ENCODE measurements at regions not wholly inside any gene's neighbourhood (a gene's known extent, or its start where the extent isn't known, plus 50 kb on each side); places are given as distances from the start of the nearest gene placed in this dataset.
"Not testable (repeated sequence)": the region's sequence is repeated elsewhere in the genome, so short reads cannot be mapped to it uniquely, and the experiment has no call there.

GRCh38 chr19:23984911-23985310, 70.2 kb downstream of the ZNF726 start:
- not testable (repeated sequence) for DNase-seq (ENCODE audit: low spot score); H3K27ac ChIP-seq; H3K4me3 ChIP-seq

- Histone ChIP-seq H3K4me3 (no peak overlapping the region), H3K27ac (no peak overlapping the region)
- no peak for TF ChIP-seq CTCF (IDR thresholded peaks at IDR 0.05)
- DNase-seq (ENCODE audit: low spot score) = no peak
Observed at GRCh38 chr19:23986623-23987022, 71.9 kb downstream of the ZNF726 start.

GRCh38 chr19:23991170-23991569, 76.5 kb downstream of the ZNF726 start:
- no peak overlapping the region for H3K27ac ChIP-seq
- no peak for TF ChIP-seq CTCF (IDR thresholded peaks at IDR 0.05)
- DNase-seq (ENCODE audit: low spot score) = no peak
- no peak overlapping the region for H3K4me3 ChIP-seq

- H3K27ac ChIP-seq = no peak overlapping the region
- TF ChIP-seq CTCF (IDR thresholded peaks at IDR 0.05) = no peak
- no peak overlapping the region for H3K4me3 ChIP-seq
- no peak for DNase-seq (ENCODE audit: low spot score)
Observed at GRCh38 chr19:23992348-23992747, 77.7 kb downstream of the ZNF726 start.

- TF ChIP-seq CTCF (IDR thresholded peaks at IDR 0.05) = no peak
- H3K27ac ChIP-seq = no peak overlapping the region
- DNase-seq (ENCODE audit: low spot score) = no peak
- no peak overlapping the region for H3K4me3 ChIP-seq
Observed at GRCh38 chr19:23993440-23993839, 78.8 kb downstream of the ZNF726 start.

- no peak for DNase-seq (ENCODE audit: low spot score)
- Histone ChIP-seq H3K27ac (no peak overlapping the region), H3K4me3 (no peak overlapping the region)
- TF ChIP-seq CTCF (IDR thresholded peaks at IDR 0.05) = no peak
Observed at GRCh38 chr19:23996549-23996948, 81.9 kb downstream of the ZNF726 start.

- H3K4me3 ChIP-seq = no peak overlapping the region
- TF ChIP-seq CTCF (IDR thresholded peaks at IDR 0.05) = no peak
- no peak overlapping the region for H3K27ac ChIP-seq
- DNase-seq (ENCODE audit: low spot score) = no peak
Observed at GRCh38 chr19:23998568-23998967, 83.9 kb downstream of the ZNF726 start.

Measured in coronary artery (tissue), 2 donors.